ENCODE measurements at regions not wholly inside any gene's neighbourhood (a gene's known extent, or its start where the extent isn't known, plus 50 kb on each side); places are given as distances from the start of the nearest gene placed in this dataset.

DNA sequence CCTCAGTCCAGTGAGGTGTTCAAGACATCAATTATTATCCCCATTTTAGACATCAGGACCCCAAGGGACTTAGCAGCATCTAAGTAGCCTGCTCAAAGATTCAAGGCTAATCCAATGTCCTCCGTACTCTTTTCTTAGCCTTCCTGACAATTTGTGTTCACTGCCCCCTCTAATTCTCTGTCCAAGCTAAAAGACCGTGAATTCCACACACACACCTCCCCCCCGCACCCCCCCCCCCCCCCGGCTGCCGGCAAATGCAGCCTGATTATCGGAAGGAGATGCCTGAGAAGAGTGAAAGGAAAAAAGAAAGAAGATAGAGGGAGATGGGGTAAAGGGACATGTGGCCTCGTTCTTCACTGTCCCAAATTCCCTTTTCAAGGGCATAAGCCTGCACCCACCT is 58.1 kb upstream of the NLK start:
- H4K20me1 ChIP-seq (ENCODE audit: control insufficient read depth, insufficient read depth, insufficient read length): no peaks in the 10 kb centered on the region
- no peaks in the 10 kb centered on the region for H3K9me3 ChIP-seq (ENCODE audit: control insufficient read depth, low read depth, low read length)
- no peak overlapping the region for H3K18ac ChIP-seq (ENCODE audit: insufficient read length, low read depth, low read length)
- Mint-ChIP-seq H3K9me3 (no peaks in the 10 kb centered on the region), H3K27ac (peak overlapping the region in 1 of 3 experiments; percentile 47; a peak in 1 of 7 replicates), H3K36me3 (ENCODE audit: insufficient read depth in 1 of 3, low read depth in 3 of 3) (no peaks in the 10 kb centered on the region), H3K4me1 (peaks cover 14 to 17% of the 10 kb centered on the region in 2 experiments), H3K27me3 (ENCODE audit: low read depth) (peaks cover 1% of the 10 kb centered on the region), H3K4me3 (no peak overlapping the region)
- H3T11ph ChIP-seq (ENCODE audit: low read length): no peak overlapping the region
- no peak overlapping the region for H2BK120ac ChIP-seq (ENCODE audit: low read depth, low read length, poor library complexity, severe bottlenecking)
- H3K9ac ChIP-seq (ENCODE audit: extremely low read depth, insufficient read length, low read length): no peak overlapping the region
- no peak overlapping the region for H3K23ac ChIP-seq (ENCODE audit: insufficient read length, low read depth, low read length)
- H2BK20ac ChIP-seq (ENCODE audit: low read depth, low read length, poor library complexity, severe bottlenecking): no peak overlapping the region
- no peak overlapping the region for H2AK5ac ChIP-seq (ENCODE audit: insufficient read length, low read length)
- no peaks in the 10 kb centered on the region for H3K4me1 ChIP-seq (ENCODE audit: insufficient read depth, low read length)
- no peak overlapping the region for H2BK15ac ChIP-seq (ENCODE audit: low read depth, low read length)
- H4K91ac ChIP-seq (ENCODE audit: insufficient read length, low read depth, low read length): no peak overlapping the region
- TF ChIP-seq, protein P1, sequence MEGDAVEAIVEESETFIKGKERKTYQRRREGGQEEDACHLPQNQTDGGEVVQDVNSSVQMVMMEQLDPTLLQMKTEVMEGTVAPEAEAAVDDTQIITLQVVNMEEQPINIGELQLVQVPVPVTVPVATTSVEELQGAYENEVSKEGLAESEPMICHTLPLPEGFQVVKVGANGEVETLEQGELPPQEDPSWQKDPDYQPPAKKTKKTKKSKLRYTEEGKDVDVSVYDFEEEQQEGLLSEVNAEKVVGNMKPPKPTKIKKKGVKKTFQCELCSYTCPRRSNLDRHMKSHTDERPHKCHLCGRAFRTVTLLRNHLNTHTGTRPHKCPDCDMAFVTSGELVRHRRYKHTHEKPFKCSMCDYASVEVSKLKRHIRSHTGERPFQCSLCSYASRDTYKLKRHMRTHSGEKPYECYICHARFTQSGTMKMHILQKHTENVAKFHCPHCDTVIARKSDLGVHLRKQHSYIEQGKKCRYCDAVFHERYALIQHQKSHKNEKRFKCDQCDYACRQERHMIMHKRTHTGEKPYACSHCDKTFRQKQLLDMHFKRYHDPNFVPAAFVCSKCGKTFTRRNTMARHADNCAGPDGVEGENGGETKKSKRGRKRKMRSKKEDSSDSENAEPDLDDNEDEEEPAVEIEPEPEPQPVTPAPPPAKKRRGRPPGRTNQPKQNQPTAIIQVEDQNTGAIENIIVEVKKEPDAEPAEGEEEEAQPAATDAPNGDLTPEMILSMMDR (conservative IDR thresholded peaks at IDR 0.05): no peak
- no peaks in the 10 kb centered on the region for H3K79me1 ChIP-seq (ENCODE audit: insufficient read depth, low read depth, low read length, poor library complexity, severe bottlenecking)
- no peak for DNase-seq
- H2BK12ac ChIP-seq (ENCODE audit: insufficient read length, low read depth, low read length): no peak overlapping the region
- H2AFZ ChIP-seq (ENCODE audit: low read length): no peak overlapping the region
- no peak overlapping the region for H2BK5ac ChIP-seq (ENCODE audit: insufficient read length, low read length)
- H3K27me3 ChIP-seq (ENCODE audit: insufficient read depth, low read length): no peaks in the 10 kb centered on the region
- no peaks in the 10 kb centered on the region for H3K23me2 ChIP-seq (ENCODE audit: insufficient read length, low read depth, low read length, poor library complexity, severe bottlenecking)
- WGBS (ENCODE audit: extremely low coverage, insufficient read length, low lambda C conversion rate): no CpG with 5 or more reads among the region's 7 CpGs
- no peak overlapping the region for H3K4me2 ChIP-seq (ENCODE audit: insufficient read depth, insufficient read length, low read length)
- H3K79me2 ChIP-seq (ENCODE audit: insufficient read depth, low read length): no peaks in the 10 kb centered on the region
- no peak overlapping the region for H4K8ac ChIP-seq (replicated peaks; ENCODE audit: insufficient read length, low read depth, low read length)
- H3K4ac ChIP-seq (ENCODE audit: low read depth, low read length): no peak overlapping the region
- H3K27ac ChIP-seq (ENCODE audit: insufficient read length, low read depth, low read length): no peak overlapping the region
- H3K14ac ChIP-seq (ENCODE audit: insufficient read depth, low read length): no peak overlapping the region
- no peak overlapping the region for H3K56ac ChIP-seq (ENCODE audit: insufficient read length, low read depth, low read length)
- no peak overlapping the region for H4K5ac ChIP-seq (ENCODE audit: insufficient read length, low read depth, low read length)

Measured in H9 (cell line).